Heart right ventricle (tissue), 16 donors: ENCODE measurements at regions not wholly inside any gene's neighbourhood (a gene's known extent, or its start where the extent isn't known, plus 50 kb on each side); places are given as distances from the start of the nearest gene placed in this dataset.
A peak's percentile ranks its signal among the peaks of the same experiment; 100 is the strongest.
"Not testable (repeated sequence)": the region's sequence is repeated elsewhere in the genome, so short reads cannot be mapped to it uniquely, and the experiment has no call there.

ENCODE experiments used
- ATAC-seq, 8 donors: fragments of 200-7000 bp; cut with Tn5 transposase; one replicate each; pipeline ENCODE4 v1.9.1; 2020; ENCODE audit warnings: mild to moderate bottlenecking in 8 of 8, moderate library complexity in 8 of 8, moderate number of reproducible peaks in 1 of 8
- DNase-seq, 2 donors: peaks; one replicate each; pipeline ENCODE4 v3.0.0-alpha.2; 2020
- H3K27ac ChIP-seq, 10 donors: fragments of 200-600 bp; sonication (generic) in 2 of 10; one replicate each; pipeline versions ENCODE4 v1.5.0 to v1.8.0; 2020 to 2022; ENCODE audit warnings: mild to moderate bottlenecking in 3 of 10
- H3K27me3 ChIP-seq, 7 donors: fragments of 200-600 bp; one replicate each; pipeline ENCODE4 v1.8.0; 2021 to 2022; ENCODE audit warnings: mild to moderate bottlenecking in 2 of 7
- H3K36me3 ChIP-seq, 9 donors: fragments of 200-600 bp; sonication (generic) in 1 of 9; one replicate each; pipeline versions ENCODE4 v1.5.0 to v1.8.0; 2020 to 2022; ENCODE audit warnings: mild to moderate bottlenecking in 2 of 9
- H3K4me1 ChIP-seq, 9 donors: fragments of 200-600 bp; sonication (generic) in 1 of 9; one replicate each; pipeline versions ENCODE4 v1.5.0 to v1.8.0; 2020 to 2022; ENCODE audit warnings: mild to moderate bottlenecking in 4 of 9
- H3K4me3 ChIP-seq, 10 donors: fragments of 200-600 bp; sonication (generic) in 2 of 10; one replicate each; pipeline versions ENCODE4 v1.5.0 to v1.8.0; 2020 to 2022; ENCODE audit warnings: mild to moderate bottlenecking in 7 of 10, moderate library complexity in 2 of 10
- H3K9me3 ChIP-seq, 11 donors: fragments of 200-600 bp in 10 of 11; sonication (generic) in 2 of 11; one replicate each; pipeline versions ENCODE4 v1.5.0 to v1.8.0; 2013 to 2022; ENCODE audit warnings: mild to moderate bottlenecking in 2 of 11, control low read depth in 1 of 11, moderate library complexity in 1 of 11
- CTCF ChIP-seq, 9 donors: fragments of 200-600 bp; sonication (generic) in 2 of 9; IDR thresholded peaks; one replicate each; pipeline versions ENCODE4 v1.5.0 to v1.8.0; 2021 to 2022; ENCODE audit warnings: antibody characterized with exemption in 9 of 9, mild to moderate bottlenecking in 5 of 9, moderate library complexity in 1 of 9
- WGBS, 2 donors: extraction: QIAGEN DNeasy Blood & Tissue Kit; methylation state at CpG; one replicate each; pipeline ENCODE4 v1.1.7; 2013; ENCODE audit warnings: inconsistent platforms in 1 of 2; 5-methylcytosine and 5-hydroxymethylcytosine counted together
- intact Hi-C, 10 donors: fragments of 100-400 bp; cut with DNase I; formaldehyde crosslinking; loops; one replicate each; pipeline versions ENCODE4 v1.11.1 to v1.14.2; 2022
- donor health status: Arrhythmogenic right ventricular cardiomyopathy.
- donor health status: ischemic (EF 13 %, LVEDD 7.1; RV severe dilation, severe dysfunction).
- donor health status: healthy with polysubstance abuse.
- donor health status: DM: no; HTN: yes; CAD: no.
- donor health status: DM: no; HTN: no; CAD: no.
- donor health status: ischemic (EF 25% LVEDD 6.9; RV normal size, moderate dysfunction).
- donor health status: ischemic (EF 25% LVEDD 5.7; RV mildly dilated, moderate dysfunction).
- donor health status: healthy.
- donor health status: DM: yes; HTN: yes; CAD: no.
- donor health status: Ischemic cardiomyopathy.
- donor health status: ischemic (EF 35%, LVEDD 5.7; RV mildly dilated, moderate dysfunction).
- donor health status: nonischemic (EF 11% LVEDD 7.7; RV severe dilation, severe dysfunction).
- donor health status: DM: yes; HTN: yes; CAD: no.
- donor health status: PGD.
- donor health status: ischemic (EF 29% LVEDD 5.4; RV normal size, mild dysfunction).
- donor health status: nonischemic (EF 23%, LVEDD 6.1; RV moderate dilation, normal function).

DNA sequence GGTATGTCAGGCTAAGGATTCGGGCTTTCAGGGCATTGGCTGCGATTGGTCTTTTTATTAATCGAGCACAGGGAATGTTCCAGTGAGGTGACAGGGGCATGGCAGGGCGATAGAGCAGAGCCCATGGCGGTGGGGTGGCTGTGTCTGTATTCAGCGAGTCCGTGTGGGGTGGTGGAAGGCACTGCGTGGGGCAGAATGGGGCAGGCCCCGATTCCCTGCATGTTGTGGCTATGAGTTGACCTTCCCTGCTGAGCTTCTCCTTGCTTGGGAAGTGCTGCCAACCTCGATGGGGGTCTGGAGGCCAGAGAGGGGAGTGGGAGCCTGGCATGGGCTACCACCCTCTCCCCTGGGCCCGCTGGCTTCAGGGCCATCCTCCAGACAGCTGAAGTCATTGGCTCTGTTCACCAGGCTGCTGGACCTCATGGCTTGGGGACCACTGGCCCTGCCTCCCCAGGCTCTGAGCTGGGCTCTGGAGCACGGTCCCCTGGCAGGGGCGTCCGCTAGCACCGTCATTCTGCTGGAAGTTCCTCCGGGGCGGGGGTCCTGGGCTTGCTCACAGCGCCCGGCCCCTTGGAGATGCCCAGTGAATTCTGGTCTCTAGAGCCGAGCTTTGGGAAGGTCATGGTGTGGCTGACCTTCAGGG, 92.1 kb downstream of the NPIPB11 start:
- intact Hi-C loops, result loop anchor here in 1 of 10 donors (10.0 kb wide), 1 partner anchor 200 kb away; no protein-coding TSS in a partner anchor
- WGBS, 2 donors, result 92 to 95% methylated on average over 20 of the region's 20 CpGs
- Histone ChIP-seq H3K4me3 (no peak overlapping the region), H3K4me1 (peaks cover 4 to 59% (median 29%) of the 10 kb centered on the region in 9 donors), H3K36me3 (peaks cover 0 to 3% (median 0%) of the 10 kb centered on the region in 9 donors), H3K9me3 (no peaks in the 10 kb centered on the region), H3K27ac (peak overlapping the region in 2 of 10 donors; percentile 5 to 31), H3K27me3 (no peaks in the 10 kb centered on the region)
- no peak for DNase-seq
- no peak for ATAC-seq
- TF ChIP-seq CTCF (IDR thresholded peaks at IDR 0.05), result no peak

- H3K4me1 ChIP-seq, result peaks cover 0 to 52% (median 22%) of the 10 kb centered on the region in 9 donors
- no peak overlapping the region for H3K27ac ChIP-seq
- no peak for TF ChIP-seq CTCF (IDR thresholded peaks at IDR 0.05)
- H3K4me3 ChIP-seq, result no peak overlapping the region
- ATAC-seq, result no peak
- 87 to 89% methylated on average over 9 of the region's 9 CpGs for WGBS, 2 donors
- H3K36me3 ChIP-seq, result peaks cover 0 to 3% (median 0%) of the 10 kb centered on the region in 9 donors
- DNase-seq, result no peak
- H3K9me3 ChIP-seq, result no peaks in the 10 kb centered on the region
- intact Hi-C loops, result loop anchor here in 1 of 10 donors (10.0 kb wide), 1 partner anchor 199 kb away; no protein-coding TSS in a partner anchor
- H3K27me3 ChIP-seq, result no peaks in the 10 kb centered on the region
Measured at GRCh38 chr16:29313559-29314048, 92.9 kb downstream of the NPIPB11 start.

GRCh38 chr16:29312835-29313558, 93.5 kb downstream of the NPIPB11 start:
- WGBS, 2 donors, result 82 to 85% methylated on average over 33 of the region's 33 CpGs
- ATAC-seq (no peak), DNase-seq (no peak)
- H3K4me1 ChIP-seq, result peaks cover 0 to 51% (median 16%) of the 10 kb centered on the region in 9 donors
- H3K9me3 ChIP-seq, result no peaks in the 10 kb centered on the region
- H3K4me3 ChIP-seq, result no peak overlapping the region
- peaks cover 0 to 3% (median 0%) of the 10 kb centered on the region in 9 donors for H3K36me3 ChIP-seq
- no peak overlapping the region for H3K27ac ChIP-seq
- TF ChIP-seq CTCF (IDR thresholded peaks at IDR 0.05), result no peak
- no peaks in the 10 kb centered on the region for H3K27me3 ChIP-seq
- intact Hi-C loops, result loop anchor here in 1 of 10 donors (10.0 kb wide), 1 partner anchor 198 kb away; no protein-coding TSS in a partner anchor

- 94 to 96% methylated on average over 18 of the region's 18 CpGs for WGBS, 2 donors
- not testable (repeated sequence) for H3K27ac ChIP-seq, H3K9me3 ChIP-seq, H3K27me3 ChIP-seq, H3K4me3 ChIP-seq, DNase-seq, ATAC-seq, H3K36me3 ChIP-seq
- intact Hi-C loops, result loop anchor here in 1 of 10 donors (10.0 kb wide), 1 partner anchor 198 kb away; no protein-coding TSS in a partner anchor
- H3K4me1 ChIP-seq, result peaks cover 0 to 54% (median 14%) of the 10 kb centered on the region in 9 donors
Measured at GRCh38 chr16:29312345-29312675, 94.2 kb downstream of the NPIPB11 start.
